Mammary epithelial cell (primary cell): ENCODE measurements at regions not wholly inside any gene's neighbourhood (a gene's known extent, or its start where the extent isn't known, plus 50 kb on each side); places are given as distances from the start of the nearest gene placed in this dataset.

Source experiments
- EZH2 ChIP-seq: IDR thresholded peaks from 2 replicates; pipeline ENCODE4 v1.6.1; 2012; ENCODE audit warnings: low read length, inconsistent platforms, borderline replicate concordance
- TF ChIP-seq, protein P1 (sequence below), 2 donors: IDR thresholded peaks in 1 of 2; conservative IDR thresholded peaks in 1 of 2; 2 replicates each; pipeline ENCODE4 v1.5.1; 2011 to 2012; ENCODE audit warnings: inconsistent platforms in 2 of 2, low read length in 2 of 2, mild to moderate bottlenecking in 2 of 2, control low read depth in 1 of 2, low read depth in 1 of 2; ENCODE audit not compliant: insufficient read depth in 1 of 2; ENCODE audit errors: extremely low read depth in 1 of 2

GRCh38 chrX:39886282-39886681 is 211.5 kb downstream of the BCOR start:
- TF ChIP-seq, protein P1, sequence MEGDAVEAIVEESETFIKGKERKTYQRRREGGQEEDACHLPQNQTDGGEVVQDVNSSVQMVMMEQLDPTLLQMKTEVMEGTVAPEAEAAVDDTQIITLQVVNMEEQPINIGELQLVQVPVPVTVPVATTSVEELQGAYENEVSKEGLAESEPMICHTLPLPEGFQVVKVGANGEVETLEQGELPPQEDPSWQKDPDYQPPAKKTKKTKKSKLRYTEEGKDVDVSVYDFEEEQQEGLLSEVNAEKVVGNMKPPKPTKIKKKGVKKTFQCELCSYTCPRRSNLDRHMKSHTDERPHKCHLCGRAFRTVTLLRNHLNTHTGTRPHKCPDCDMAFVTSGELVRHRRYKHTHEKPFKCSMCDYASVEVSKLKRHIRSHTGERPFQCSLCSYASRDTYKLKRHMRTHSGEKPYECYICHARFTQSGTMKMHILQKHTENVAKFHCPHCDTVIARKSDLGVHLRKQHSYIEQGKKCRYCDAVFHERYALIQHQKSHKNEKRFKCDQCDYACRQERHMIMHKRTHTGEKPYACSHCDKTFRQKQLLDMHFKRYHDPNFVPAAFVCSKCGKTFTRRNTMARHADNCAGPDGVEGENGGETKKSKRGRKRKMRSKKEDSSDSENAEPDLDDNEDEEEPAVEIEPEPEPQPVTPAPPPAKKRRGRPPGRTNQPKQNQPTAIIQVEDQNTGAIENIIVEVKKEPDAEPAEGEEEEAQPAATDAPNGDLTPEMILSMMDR (conservative IDR thresholded peaks at IDR 0.05 in 1 of 2, IDR thresholded peaks at IDR 0.05 in 1 of 2; ENCODE audit: extremely low read depth in 1 of 2, insufficient read depth in 1 of 2, low read depth in 1 of 2, low read length in 2 of 2) = no peak
- no peak for TF ChIP-seq EZH2
